ENCODE measurements at regions not wholly inside any gene's neighbourhood (a gene's known extent, or its start where the extent isn't known, plus 50 kb on each side); places are given as distances from the start of the nearest gene placed in this dataset.

DNA sequence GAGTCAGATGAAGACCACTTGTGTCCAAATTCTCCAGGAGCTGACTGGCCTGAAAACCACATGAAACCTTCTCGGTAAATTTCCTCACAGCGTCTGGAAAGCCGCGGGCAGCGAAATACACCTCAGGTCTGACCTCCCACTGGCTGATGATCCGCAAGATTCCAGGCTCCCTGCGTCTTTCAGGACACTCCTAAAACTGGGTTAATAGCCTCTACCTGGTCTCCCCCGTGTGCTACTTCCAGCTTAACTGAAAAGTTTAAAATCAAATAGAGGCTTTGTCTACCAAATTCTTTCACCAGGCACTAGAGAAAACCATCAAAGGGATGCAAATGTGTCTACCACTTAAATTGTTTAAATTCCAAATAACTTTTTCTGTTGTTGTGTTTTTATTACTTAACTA, 312.6 kb downstream of the DRD1 start:
- TF ChIP-seq, protein P1, sequence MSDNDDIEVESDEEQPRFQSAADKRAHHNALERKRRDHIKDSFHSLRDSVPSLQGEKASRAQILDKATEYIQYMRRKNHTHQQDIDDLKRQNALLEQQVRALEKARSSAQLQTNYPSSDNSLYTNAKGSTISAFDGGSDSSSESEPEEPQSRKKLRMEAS (IDR thresholded peaks at IDR 0.05; ENCODE audit: low read depth, low read length): no peak
- TF ChIP-seq POLR2A (IDR thresholded peaks at IDR 0.05; ENCODE audit: extremely low read depth, insufficient read length) (no peak), MYC (IDR thresholded peaks at IDR 0.05; ENCODE audit: low read depth, low read length) (no peak)
- TF ChIP-seq, protein P2, sequence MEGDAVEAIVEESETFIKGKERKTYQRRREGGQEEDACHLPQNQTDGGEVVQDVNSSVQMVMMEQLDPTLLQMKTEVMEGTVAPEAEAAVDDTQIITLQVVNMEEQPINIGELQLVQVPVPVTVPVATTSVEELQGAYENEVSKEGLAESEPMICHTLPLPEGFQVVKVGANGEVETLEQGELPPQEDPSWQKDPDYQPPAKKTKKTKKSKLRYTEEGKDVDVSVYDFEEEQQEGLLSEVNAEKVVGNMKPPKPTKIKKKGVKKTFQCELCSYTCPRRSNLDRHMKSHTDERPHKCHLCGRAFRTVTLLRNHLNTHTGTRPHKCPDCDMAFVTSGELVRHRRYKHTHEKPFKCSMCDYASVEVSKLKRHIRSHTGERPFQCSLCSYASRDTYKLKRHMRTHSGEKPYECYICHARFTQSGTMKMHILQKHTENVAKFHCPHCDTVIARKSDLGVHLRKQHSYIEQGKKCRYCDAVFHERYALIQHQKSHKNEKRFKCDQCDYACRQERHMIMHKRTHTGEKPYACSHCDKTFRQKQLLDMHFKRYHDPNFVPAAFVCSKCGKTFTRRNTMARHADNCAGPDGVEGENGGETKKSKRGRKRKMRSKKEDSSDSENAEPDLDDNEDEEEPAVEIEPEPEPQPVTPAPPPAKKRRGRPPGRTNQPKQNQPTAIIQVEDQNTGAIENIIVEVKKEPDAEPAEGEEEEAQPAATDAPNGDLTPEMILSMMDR (IDR thresholded peaks at IDR 0.05; ENCODE audit: low read depth, low read length): no peak
- no peak for DNase-seq (ENCODE audit: low read depth)
- H3K4me3 ChIP-seq (ENCODE audit: low read depth, low read length): no peak overlapping the region

DNA sequence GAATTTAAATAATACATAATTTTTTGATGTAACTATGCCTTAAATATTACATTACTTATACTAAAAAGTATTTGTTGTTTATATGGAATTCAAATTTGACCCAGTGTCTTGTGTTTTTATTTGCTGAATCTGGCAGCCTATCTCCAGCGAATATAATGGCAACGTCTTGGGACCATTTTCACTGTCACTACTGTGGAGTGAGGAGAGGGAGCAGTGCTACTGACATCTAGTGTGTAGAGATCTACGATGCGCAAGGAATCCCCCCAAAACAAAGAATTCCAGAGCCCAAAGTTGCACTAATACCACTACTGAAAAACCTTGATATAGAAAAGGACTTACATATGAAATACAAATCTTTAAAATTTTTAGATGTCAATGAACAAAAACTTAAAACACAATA, 314.4 kb downstream of the DRD1 start:
- no peak overlapping the region for H3K4me3 ChIP-seq (ENCODE audit: low read depth, low read length)
- TF ChIP-seq POLR2A (IDR thresholded peaks at IDR 0.05; ENCODE audit: extremely low read depth, insufficient read length) (no peak), MYC (IDR thresholded peaks at IDR 0.05; ENCODE audit: low read depth, low read length) (no peak)
- TF ChIP-seq, protein P1 (IDR thresholded peaks at IDR 0.05; ENCODE audit: low read depth, low read length): no peak
- TF ChIP-seq, protein P2 (IDR thresholded peaks at IDR 0.05; ENCODE audit: low read depth, low read length): no peak

DNA sequence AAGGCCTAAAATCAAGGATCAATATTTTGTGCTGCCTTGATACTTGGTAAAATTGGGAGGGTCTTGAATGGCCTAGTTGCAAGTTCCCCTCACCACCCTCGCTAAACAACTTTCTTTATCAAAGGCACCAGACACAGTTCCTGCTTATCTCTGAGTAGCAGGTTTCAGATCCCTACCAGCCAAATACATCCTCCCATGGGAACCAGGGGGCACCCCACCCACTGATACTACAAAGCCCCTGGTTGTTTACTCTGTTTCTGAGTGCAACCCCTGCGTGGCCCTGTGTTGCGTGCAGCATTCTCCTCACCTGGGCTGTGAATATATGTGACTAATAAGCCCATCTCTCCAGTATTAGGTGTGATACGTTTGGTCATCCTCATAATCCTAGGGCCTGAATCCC, 314.9 kb downstream of the DRD1 start:
- TF ChIP-seq, protein P2 (IDR thresholded peaks at IDR 0.05; ENCODE audit: low read depth, low read length): no peak
- no peak for TF ChIP-seq POLR2A (IDR thresholded peaks at IDR 0.05; ENCODE audit: extremely low read depth, insufficient read length)
- no peak for TF ChIP-seq MYC (IDR thresholded peaks at IDR 0.05; ENCODE audit: low read depth, low read length)
- TF ChIP-seq, protein P1 (IDR thresholded peaks at IDR 0.05; ENCODE audit: low read depth, low read length): no peak
- no peak for DNase-seq (ENCODE audit: low read depth)
- H3K4me3 ChIP-seq (ENCODE audit: low read depth, low read length): no peak overlapping the region

More for the DNA sequence above, 314.4 kb downstream of the DRD1 start:
- DNase-seq (ENCODE audit: low read depth): no peak

DNA sequence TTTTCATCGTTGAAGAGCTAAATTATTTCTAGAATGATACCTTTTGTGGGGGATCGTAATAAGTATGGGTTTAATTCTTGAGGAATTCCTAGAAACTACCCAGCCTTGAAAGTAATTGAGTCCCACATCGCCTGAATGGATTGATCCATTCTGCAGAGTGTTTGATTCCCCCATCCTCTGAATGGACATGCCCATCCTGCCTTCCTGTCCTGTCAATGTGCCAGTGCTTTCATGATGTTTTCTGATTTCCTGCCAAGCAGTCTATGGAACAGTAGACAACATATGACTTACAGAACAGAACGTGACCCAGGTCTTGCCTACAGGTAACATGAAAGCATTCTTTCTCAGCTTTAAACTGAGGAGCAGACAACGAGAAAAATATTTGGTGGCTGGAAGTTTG, 319.2 kb downstream of the DRD1 start:
- TF ChIP-seq, protein P2 (IDR thresholded peaks at IDR 0.05; ENCODE audit: low read depth, low read length): no peak
- TF ChIP-seq POLR2A (IDR thresholded peaks at IDR 0.05; ENCODE audit: extremely low read depth, insufficient read length) (no peak), MYC (IDR thresholded peaks at IDR 0.05; ENCODE audit: low read depth, low read length) (no peak)
- TF ChIP-seq, protein P1 (IDR thresholded peaks at IDR 0.05; ENCODE audit: low read depth, low read length): no peak
- no peak overlapping the region for H3K4me3 ChIP-seq (ENCODE audit: low read depth, low read length)
- DNase-seq (ENCODE audit: low read depth): no peak

DNA sequence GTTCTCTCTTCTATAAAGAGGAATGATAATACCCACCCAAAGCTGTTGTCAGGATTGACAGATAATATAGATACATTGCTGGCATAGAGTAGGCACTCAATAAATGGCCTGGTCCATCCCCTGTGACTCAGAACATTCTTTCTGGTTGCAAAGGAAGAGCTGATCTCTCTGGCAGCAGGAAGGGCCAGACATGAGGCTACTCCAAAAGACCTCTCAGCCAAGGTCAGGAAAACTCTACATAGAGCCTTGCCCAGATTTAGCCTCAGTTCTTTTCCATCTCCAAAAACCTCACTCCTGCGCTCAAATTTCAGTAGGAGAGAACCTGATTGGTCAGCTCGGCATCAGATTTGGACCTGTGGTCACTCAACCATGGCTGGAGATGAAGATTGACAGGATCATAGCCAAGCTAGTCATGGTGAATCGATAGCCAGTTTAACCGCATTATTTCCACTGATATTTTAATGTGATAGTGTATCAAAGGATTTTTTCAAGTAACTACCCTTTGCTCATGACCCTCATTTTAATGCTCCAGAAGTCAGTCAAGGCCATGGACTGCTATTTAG, 319.6 kb downstream of the DRD1 start:
- H3K4me3 ChIP-seq (ENCODE audit: low read depth, low read length): no peak overlapping the region
- DNase-seq (ENCODE audit: low read depth): no peak
- TF ChIP-seq MYC (IDR thresholded peaks at IDR 0.05; ENCODE audit: low read depth, low read length) (no peak), POLR2A (IDR thresholded peaks at IDR 0.05; ENCODE audit: extremely low read depth, insufficient read length) (no peak)
- TF ChIP-seq, protein P2 (IDR thresholded peaks at IDR 0.05; ENCODE audit: low read depth, low read length): no peak
- TF ChIP-seq, protein P1 (IDR thresholded peaks at IDR 0.05; ENCODE audit: low read depth, low read length): no peak

All from NB4 (cell line).